ENCODE measurements at regions not wholly inside any gene's neighbourhood (a gene's known extent, or its start where the extent isn't known, plus 50 kb on each side); places are given as distances from the start of the nearest gene placed in this dataset.

DNA sequence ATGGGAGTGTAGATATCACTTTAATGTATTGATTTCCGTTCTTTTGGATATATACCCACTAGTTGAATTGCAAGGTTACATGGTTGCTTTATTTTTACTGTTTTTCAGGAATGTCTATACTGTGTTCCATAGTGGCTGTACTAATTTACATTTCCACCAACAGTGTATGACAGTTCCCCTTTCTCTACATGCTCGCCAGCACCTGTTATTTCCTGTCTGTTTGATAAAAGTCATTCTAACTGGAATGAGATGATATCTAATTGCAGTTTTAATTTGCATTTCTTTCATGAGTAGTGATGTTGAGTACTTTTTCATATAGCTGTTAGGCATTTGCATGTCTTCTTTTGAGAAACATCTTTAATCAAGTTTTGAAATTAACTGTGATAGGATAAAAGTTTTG is 818.6 kb downstream of the SLITRK6 start:
- Histone ChIP-seq H3K9ac (ENCODE audit: low read length) (no peak overlapping the region), H2AFZ (ENCODE audit: low read depth, low read length) (no peak overlapping the region), H3K36me3 (ENCODE audit: insufficient read depth, low read length) (no peaks in the 10 kb centered on the region), H3K4me3 (ENCODE audit: insufficient read depth, low read depth, low read length) (no peak overlapping the region), H3K9me3 (ENCODE audit: insufficient read depth, low read depth, low read length) (no peaks in the 10 kb centered on the region), H4K20me1 (ENCODE audit: insufficient read depth, low read length) (no peaks in the 10 kb centered on the region), H3K4me2 (ENCODE audit: low read length) (no peak overlapping the region), H3K27ac (ENCODE audit: low read depth, low read length) (no peak overlapping the region), H3K27me3 (ENCODE audit: insufficient read depth, low read length) (no peaks in the 10 kb centered on the region), H3K4me1 (ENCODE audit: insufficient read depth, low read length) (no peaks in the 10 kb centered on the region), H3K79me2 (ENCODE audit: insufficient read depth, low read length) (no peaks in the 10 kb centered on the region)
- H3K4me3 Mint-ChIP-seq (ENCODE audit: unreplicated experiment) = no peak overlapping the region
- TF ChIP-seq, protein P1, sequence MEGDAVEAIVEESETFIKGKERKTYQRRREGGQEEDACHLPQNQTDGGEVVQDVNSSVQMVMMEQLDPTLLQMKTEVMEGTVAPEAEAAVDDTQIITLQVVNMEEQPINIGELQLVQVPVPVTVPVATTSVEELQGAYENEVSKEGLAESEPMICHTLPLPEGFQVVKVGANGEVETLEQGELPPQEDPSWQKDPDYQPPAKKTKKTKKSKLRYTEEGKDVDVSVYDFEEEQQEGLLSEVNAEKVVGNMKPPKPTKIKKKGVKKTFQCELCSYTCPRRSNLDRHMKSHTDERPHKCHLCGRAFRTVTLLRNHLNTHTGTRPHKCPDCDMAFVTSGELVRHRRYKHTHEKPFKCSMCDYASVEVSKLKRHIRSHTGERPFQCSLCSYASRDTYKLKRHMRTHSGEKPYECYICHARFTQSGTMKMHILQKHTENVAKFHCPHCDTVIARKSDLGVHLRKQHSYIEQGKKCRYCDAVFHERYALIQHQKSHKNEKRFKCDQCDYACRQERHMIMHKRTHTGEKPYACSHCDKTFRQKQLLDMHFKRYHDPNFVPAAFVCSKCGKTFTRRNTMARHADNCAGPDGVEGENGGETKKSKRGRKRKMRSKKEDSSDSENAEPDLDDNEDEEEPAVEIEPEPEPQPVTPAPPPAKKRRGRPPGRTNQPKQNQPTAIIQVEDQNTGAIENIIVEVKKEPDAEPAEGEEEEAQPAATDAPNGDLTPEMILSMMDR (IDR thresholded peaks at IDR 0.05; ENCODE audit: insufficient read depth, low read depth, low read length) = no peak
- TF ChIP-seq EZH2 (IDR thresholded peaks at IDR 0.05; ENCODE audit: insufficient read depth, low read length) = no peak
- DNase-seq (ENCODE audit: low read depth) (no peak), FAIRE-seq (no peak)
- no peaks in the 10 kb centered on the region for H3K27me3 Mint-ChIP-seq (ENCODE audit: low read depth, unreplicated experiment)
- no peaks in the 10 kb centered on the region for H3K9me3 Mint-ChIP-seq (ENCODE audit: unreplicated experiment)
- H3K36me3 Mint-ChIP-seq (ENCODE audit: low read depth, unreplicated experiment) = no peaks in the 10 kb centered on the region
- H3K4me1 Mint-ChIP-seq (ENCODE audit: low read depth, unreplicated experiment) = no peaks in the 10 kb centered on the region
- H3K27ac Mint-ChIP-seq (ENCODE audit: unreplicated experiment) = no peak overlapping the region

DNA sequence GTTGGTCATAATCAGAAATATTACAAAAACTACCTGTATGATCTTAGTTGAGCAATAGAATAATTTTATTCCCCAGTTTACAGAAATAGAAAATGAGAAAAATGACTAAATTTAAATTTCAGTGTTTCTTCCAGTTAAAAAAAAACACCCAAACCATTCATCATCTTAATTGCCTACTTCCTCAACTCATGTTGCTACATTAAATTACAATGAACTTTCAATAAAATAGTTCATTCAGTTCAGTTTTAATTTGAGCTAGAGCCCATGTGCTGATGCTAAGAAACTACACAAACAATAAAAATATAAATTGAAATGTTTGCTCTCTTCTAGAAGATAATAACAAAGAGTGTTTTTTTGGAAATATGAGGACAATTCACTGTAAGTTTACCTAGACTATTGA is 820.4 kb downstream of the SLITRK6 start:
- Mint-ChIP-seq H3K4me3 (ENCODE audit: unreplicated experiment) (no peak overlapping the region), H3K27ac (ENCODE audit: unreplicated experiment) (no peak overlapping the region), H3K9me3 (ENCODE audit: unreplicated experiment) (no peaks in the 10 kb centered on the region), H3K4me1 (ENCODE audit: low read depth, unreplicated experiment) (no peaks in the 10 kb centered on the region), H3K36me3 (ENCODE audit: low read depth, unreplicated experiment) (no peaks in the 10 kb centered on the region), H3K27me3 (ENCODE audit: low read depth, unreplicated experiment) (no peaks in the 10 kb centered on the region)
- FAIRE-seq = no peak
- Histone ChIP-seq H3K27me3 (ENCODE audit: insufficient read depth, low read length) (no peaks in the 10 kb centered on the region), H2AFZ (ENCODE audit: low read depth, low read length) (no peak overlapping the region), H3K4me3 (ENCODE audit: insufficient read depth, low read depth, low read length) (no peak overlapping the region), H3K9me3 (ENCODE audit: insufficient read depth, low read depth, low read length) (no peaks in the 10 kb centered on the region), H3K36me3 (ENCODE audit: insufficient read depth, low read length) (no peaks in the 10 kb centered on the region), H4K20me1 (ENCODE audit: insufficient read depth, low read length) (no peaks in the 10 kb centered on the region), H3K4me2 (ENCODE audit: low read length) (no peak overlapping the region), H3K27ac (ENCODE audit: low read depth, low read length) (no peak overlapping the region), H3K4me1 (ENCODE audit: insufficient read depth, low read length) (no peaks in the 10 kb centered on the region), H3K9ac (ENCODE audit: low read length) (no peak overlapping the region), H3K79me2 (ENCODE audit: insufficient read depth, low read length) (no peaks in the 10 kb centered on the region)
- no peak for DNase-seq (ENCODE audit: low read depth)
- no peak for TF ChIP-seq EZH2 (IDR thresholded peaks at IDR 0.05; ENCODE audit: insufficient read depth, low read length)
- TF ChIP-seq, protein P1 (IDR thresholded peaks at IDR 0.05; ENCODE audit: insufficient read depth, low read depth, low read length) = no peak

DNA sequence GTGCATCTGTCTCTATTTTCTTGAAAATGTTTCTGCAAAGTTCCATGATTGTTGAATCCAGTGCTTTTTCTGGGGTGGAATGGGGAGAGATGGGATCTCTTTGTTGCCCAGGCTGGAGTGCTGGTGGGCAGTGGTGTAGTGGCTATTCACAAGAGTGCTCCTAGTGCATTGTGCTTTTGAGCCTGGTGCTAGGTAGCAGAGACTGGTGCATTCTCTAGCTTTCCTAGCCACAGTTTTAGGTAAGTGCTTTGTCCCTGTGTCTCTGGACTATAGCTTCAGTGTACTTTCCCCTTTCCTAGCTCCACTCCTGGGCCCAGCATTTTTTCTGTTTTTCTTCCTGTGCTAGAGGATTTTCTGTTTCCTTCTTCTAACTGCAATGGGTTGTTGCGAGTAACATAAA is 825.6 kb downstream of the SLITRK6 start:
- H3K4me2 ChIP-seq (ENCODE audit: low read length) = no peak overlapping the region
- H2AFZ ChIP-seq (ENCODE audit: low read depth, low read length) = no peak overlapping the region
- no peaks in the 10 kb centered on the region for H3K4me1 ChIP-seq (ENCODE audit: insufficient read depth, low read length)
- no peaks in the 10 kb centered on the region for H3K9me3 Mint-ChIP-seq (ENCODE audit: unreplicated experiment)
- no peak for FAIRE-seq
- H3K27me3 ChIP-seq (ENCODE audit: insufficient read depth, low read length) = no peaks in the 10 kb centered on the region
- no peaks in the 10 kb centered on the region for H3K36me3 ChIP-seq (ENCODE audit: insufficient read depth, low read length)
- H3K9ac ChIP-seq (ENCODE audit: low read length) = no peak overlapping the region
- no peaks in the 10 kb centered on the region for H4K20me1 ChIP-seq (ENCODE audit: insufficient read depth, low read length)
- no peak overlapping the region for H3K4me3 Mint-ChIP-seq (ENCODE audit: unreplicated experiment)
- TF ChIP-seq, protein P1 (IDR thresholded peaks at IDR 0.05; ENCODE audit: insufficient read depth, low read depth, low read length) = no peak
- no peak for TF ChIP-seq EZH2 (IDR thresholded peaks at IDR 0.05; ENCODE audit: insufficient read depth, low read length)
- H3K27ac ChIP-seq (ENCODE audit: low read depth, low read length) = no peak overlapping the region
- no peaks in the 10 kb centered on the region for H3K27me3 Mint-ChIP-seq (ENCODE audit: low read depth, unreplicated experiment)
- no peaks in the 10 kb centered on the region for H3K9me3 ChIP-seq (ENCODE audit: insufficient read depth, low read depth, low read length)
- no peaks in the 10 kb centered on the region for H3K4me1 Mint-ChIP-seq (ENCODE audit: low read depth, unreplicated experiment)
- no peaks in the 10 kb centered on the region for H3K79me2 ChIP-seq (ENCODE audit: insufficient read depth, low read length)
- no peak overlapping the region for H3K4me3 ChIP-seq (ENCODE audit: insufficient read depth, low read depth, low read length)
- H3K36me3 Mint-ChIP-seq (ENCODE audit: low read depth, unreplicated experiment) = no peaks in the 10 kb centered on the region
- H3K27ac Mint-ChIP-seq (ENCODE audit: unreplicated experiment) = no peak overlapping the region
- DNase-seq (ENCODE audit: low read depth) = no peak

Data from astrocyte (in vitro differentiated cells and primary cell).